GDM1 (cell line): ENCODE measurements at regions not wholly inside any gene's neighbourhood (a gene's known extent, or its start where the extent isn't known, plus 50 kb on each side); places are given as distances from the start of the nearest gene placed in this dataset.

Source experiments
- DNase-seq: peaks from one replicate; lab custom pipeline; 2025; lab: John Stamatoyannopoulos, UW

- DNase-seq = no peak
Observed at GRCh38 chr2:158905784-158906183, 62.7 kb upstream of the TANC1 start.

- DNase-seq = no peak
Observed at GRCh38 chr2:158907926-158908456, 60.4 kb upstream of the TANC1 start.

GRCh38 chr2:158912112-158912511 lies 56.3 kb upstream of the TANC1 start:
- peak; percentile 12 for DNase-seq

GRCh38 chr2:158912765-158913164 lies 55.7 kb upstream of the TANC1 start:
- DNase-seq = no peak

GRCh38 chr2:158914066-158914465 lies 54.4 kb upstream of the TANC1 start:
- no peak for DNase-seq

GRCh38 chr2:158914731-158915130 lies 53.7 kb upstream of the TANC1 start:
- DNase-seq = no peak

GRCh38 chr2:158917121-158917520 lies 51.3 kb upstream of the TANC1 start:
- DNase-seq = no peak

GRCh38 chr2:158918452-158918851 lies 50.0 kb upstream of the TANC1 start:
- no peak for DNase-seq
